ENCODE measurements at regions not wholly inside any gene's neighbourhood (a gene's known extent, or its start where the extent isn't known, plus 50 kb on each side); places are given as distances from the start of the nearest gene placed in this dataset.
"Not testable (repeated sequence)": the region's sequence is repeated elsewhere in the genome, so short reads cannot be mapped to it uniquely, and the experiment has no call there.

GRCh38 chr20:22963581-22963980 is 71.5 kb upstream of the SSTR4 start:
- Mint-ChIP-seq H3K27ac (no peak overlapping the region), H3K27me3 (ENCODE audit: low read depth) (no peaks in the 10 kb centered on the region), H3K4me1 (ENCODE audit: low read depth) (no peaks in the 10 kb centered on the region), H3K9me3 (no peaks in the 10 kb centered on the region), H3K4me3 (no peak overlapping the region), H3K36me3 (ENCODE audit: low read depth) (no peaks in the 10 kb centered on the region)
- DNase-seq (ENCODE audit: low spot score), result no peak

- Mint-ChIP-seq H3K4me3 (no peak overlapping the region), H3K9me3 (no peaks in the 10 kb centered on the region), H3K27ac (no peak overlapping the region), H3K4me1 (ENCODE audit: low read depth) (no peaks in the 10 kb centered on the region), H3K27me3 (ENCODE audit: low read depth) (peaks cover 3% of the 10 kb centered on the region), H3K36me3 (ENCODE audit: low read depth) (no peaks in the 10 kb centered on the region)
- DNase-seq (ENCODE audit: low spot score), result no peak
These were observed 68.2 kb upstream of the SSTR4 start for GRCh38 chr20:22966787-22967464.

DNA sequence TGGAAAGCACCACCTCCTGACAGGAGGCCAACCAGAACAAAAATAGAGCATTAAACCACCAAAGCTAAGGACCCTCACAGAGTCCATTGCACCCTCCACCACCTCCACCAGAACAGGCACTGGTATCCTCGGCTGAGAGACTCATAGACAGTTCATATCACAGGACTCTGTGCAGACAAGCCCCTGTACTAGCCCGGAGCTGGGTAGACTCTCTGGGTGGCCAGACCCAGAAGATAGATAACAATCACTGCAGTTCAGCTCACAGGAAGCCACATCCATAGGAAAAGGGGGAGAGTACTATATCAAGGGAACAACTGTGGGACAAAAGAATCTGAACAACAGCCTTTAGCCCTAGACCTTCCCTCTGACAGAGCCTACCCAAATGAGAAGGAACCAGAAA is 67.4 kb upstream of the SSTR4 start:
- not testable (repeated sequence) for H3K4me3 Mint-ChIP-seq; H3K4me1 Mint-ChIP-seq (ENCODE audit: low read depth); H3K27me3 Mint-ChIP-seq (ENCODE audit: low read depth); H3K36me3 Mint-ChIP-seq (ENCODE audit: low read depth); DNase-seq (ENCODE audit: low spot score); H3K27ac Mint-ChIP-seq; H3K9me3 Mint-ChIP-seq

GRCh38 chr20:22969031-22969430 is 66.1 kb upstream of the SSTR4 start:
- H3K9me3 Mint-ChIP-seq; H3K4me3 Mint-ChIP-seq; H3K4me1 Mint-ChIP-seq (ENCODE audit: low read depth); H3K27me3 Mint-ChIP-seq (ENCODE audit: low read depth); H3K27ac Mint-ChIP-seq; H3K36me3 Mint-ChIP-seq (ENCODE audit: low read depth); DNase-seq (ENCODE audit: low spot score): not testable (repeated sequence)

DNA sequence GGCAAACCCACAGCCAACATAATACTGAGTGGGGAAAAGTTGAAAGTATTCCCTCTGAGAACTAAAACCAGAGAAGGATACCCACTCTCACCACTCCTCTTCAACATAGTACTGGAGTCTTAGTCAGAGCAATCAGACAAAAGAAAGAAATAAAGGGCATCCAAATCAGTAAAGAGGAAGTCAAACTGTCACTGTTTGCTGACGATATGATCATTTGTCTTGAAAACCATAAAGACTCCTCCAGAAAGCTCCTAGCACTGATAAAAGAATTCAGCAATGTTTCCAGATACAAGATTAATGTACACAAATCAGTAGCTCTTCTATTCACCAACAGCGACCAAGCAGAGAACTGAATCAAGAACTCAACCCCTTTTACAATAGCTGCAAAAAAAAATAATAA is 64.0 kb upstream of the SSTR4 start:
- H3K4me1 Mint-ChIP-seq (ENCODE audit: low read depth); H3K36me3 Mint-ChIP-seq (ENCODE audit: low read depth); H3K27ac Mint-ChIP-seq; H3K27me3 Mint-ChIP-seq (ENCODE audit: low read depth); DNase-seq (ENCODE audit: low spot score); H3K9me3 Mint-ChIP-seq; H3K4me3 Mint-ChIP-seq: not testable (repeated sequence)

DNA sequence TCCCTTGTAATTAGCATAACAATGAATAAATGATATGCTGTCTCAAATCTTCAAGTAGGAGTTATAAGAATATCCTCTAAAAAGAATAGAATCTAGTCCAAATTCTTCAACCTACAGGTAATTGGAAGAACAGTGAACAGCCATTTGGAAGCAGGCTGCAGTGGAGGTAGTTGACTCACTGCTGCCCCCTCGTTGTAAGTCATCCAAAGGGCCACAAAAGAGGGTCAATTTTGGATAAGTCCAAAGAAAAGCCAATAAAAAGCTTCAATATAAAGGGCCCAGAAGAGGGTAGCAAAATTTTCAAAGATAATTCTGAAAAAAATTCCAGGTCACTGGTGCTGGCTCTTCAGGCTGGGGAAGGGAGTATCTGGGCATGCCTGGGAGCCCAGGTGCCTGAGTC is 60.8 kb upstream of the SSTR4 start:
- Mint-ChIP-seq H3K9me3 (no peaks in the 10 kb centered on the region), H3K4me3 (no peak overlapping the region), H3K27ac (no peak overlapping the region), H3K27me3 (ENCODE audit: low read depth) (peaks cover 2% of the 10 kb centered on the region), H3K4me1 (ENCODE audit: low read depth) (no peaks in the 10 kb centered on the region), H3K36me3 (ENCODE audit: low read depth) (no peaks in the 10 kb centered on the region)
- no peak for DNase-seq (ENCODE audit: low spot score)

DNA sequence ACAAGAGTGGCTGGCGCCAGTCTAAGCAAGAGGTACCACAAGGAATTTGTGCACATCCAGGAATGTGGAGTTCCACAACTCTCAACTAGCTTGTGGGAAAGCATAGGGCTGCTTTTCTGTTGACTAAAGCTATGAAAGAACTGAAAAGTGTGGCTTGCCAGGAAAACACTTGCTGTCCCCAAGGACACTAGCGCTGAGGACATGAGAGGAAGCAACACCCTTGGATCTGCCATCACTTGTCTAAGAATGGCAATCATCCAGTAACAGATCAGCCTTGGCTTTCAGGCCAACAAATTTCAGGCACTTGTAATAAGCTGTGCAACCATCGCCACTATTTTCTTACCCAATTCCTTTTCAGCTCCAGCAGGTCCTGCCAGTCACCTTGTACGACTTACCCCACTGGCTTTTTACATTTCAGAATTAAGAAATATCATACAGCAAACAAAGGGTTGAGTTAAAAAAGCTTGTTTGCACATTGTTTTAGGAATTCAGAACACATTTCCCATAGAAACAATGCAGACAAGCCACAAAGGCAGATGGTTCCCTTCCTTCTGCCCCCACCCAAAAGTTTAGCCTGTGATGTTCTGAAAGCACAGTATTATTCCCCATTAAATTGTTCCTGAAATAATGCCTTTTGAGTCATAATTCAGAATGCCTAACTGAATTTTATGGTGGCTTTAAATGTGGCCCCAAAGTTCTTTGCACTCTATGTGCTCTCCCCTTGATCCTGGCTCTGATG is 57.9 kb upstream of the SSTR4 start:
- no peaks in the 10 kb centered on the region for H3K27me3 Mint-ChIP-seq (ENCODE audit: low read depth)
- no peaks in the 10 kb centered on the region for H3K36me3 Mint-ChIP-seq (ENCODE audit: low read depth)
- no peak overlapping the region for H3K4me3 Mint-ChIP-seq
- DNase-seq (ENCODE audit: low spot score), result no peak
- no peak overlapping the region for H3K27ac Mint-ChIP-seq
- no peaks in the 10 kb centered on the region for H3K4me1 Mint-ChIP-seq (ENCODE audit: low read depth)
- no peaks in the 10 kb centered on the region for H3K9me3 Mint-ChIP-seq

DNA sequence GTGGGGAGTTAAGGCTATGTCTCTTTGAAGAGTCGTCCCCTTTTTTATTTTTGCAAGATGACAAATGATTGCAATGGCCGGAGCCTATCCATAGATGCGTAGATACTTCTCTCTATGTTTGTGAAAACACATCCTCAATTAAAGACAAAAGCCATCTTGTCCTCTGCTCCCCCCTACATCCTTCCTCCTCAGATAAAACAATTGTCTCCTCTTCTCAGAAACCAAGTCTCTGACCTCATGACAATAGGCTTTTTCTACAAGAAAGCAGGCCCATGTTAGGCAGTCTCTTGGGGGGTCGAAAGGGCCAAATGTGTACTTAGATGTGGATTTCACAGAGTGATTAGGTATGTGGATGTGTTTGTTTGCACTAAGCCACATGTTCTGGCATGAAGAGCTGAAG is 51.1 kb upstream of the SSTR4 start:
- H3K27ac Mint-ChIP-seq, result no peak overlapping the region
- no peaks in the 10 kb centered on the region for H3K4me1 Mint-ChIP-seq (ENCODE audit: low read depth)
- H3K27me3 Mint-ChIP-seq (ENCODE audit: low read depth), result no peaks in the 10 kb centered on the region
- DNase-seq (ENCODE audit: low spot score), result no peak
- H3K9me3 Mint-ChIP-seq, result no peaks in the 10 kb centered on the region
- no peak overlapping the region for H3K4me3 Mint-ChIP-seq
- H3K36me3 Mint-ChIP-seq (ENCODE audit: low read depth), result no peaks in the 10 kb centered on the region

- Mint-ChIP-seq H3K36me3 (ENCODE audit: low read depth) (no peaks in the 10 kb centered on the region), H3K27me3 (ENCODE audit: low read depth) (no peaks in the 10 kb centered on the region), H3K4me1 (ENCODE audit: low read depth) (no peaks in the 10 kb centered on the region), H3K27ac (no peak overlapping the region), H3K9me3 (no peaks in the 10 kb centered on the region), H3K4me3 (no peak overlapping the region)
- no peak for DNase-seq (ENCODE audit: low spot score)
These were observed 50.5 kb upstream of the SSTR4 start for GRCh38 chr20:22984606-22985005.

- Mint-ChIP-seq H3K4me3 (no peak overlapping the region), H3K27ac (no peak overlapping the region), H3K27me3 (ENCODE audit: low read depth) (no peaks in the 10 kb centered on the region), H3K4me1 (ENCODE audit: low read depth) (no peaks in the 10 kb centered on the region), H3K36me3 (ENCODE audit: low read depth) (no peaks in the 10 kb centered on the region), H3K9me3 (no peaks in the 10 kb centered on the region)
- no peak for DNase-seq (ENCODE audit: low spot score)
These were observed 49.8 kb upstream of the SSTR4 start for GRCh38 chr20:22985239-22985778.

Measured in T-helper 2 cell treated with Interferon-gamma antibody and Interleukin-4, amounts not matched to agents 5 μg/mL and 100 μg/mL, for 36 hours (primary cell).